ENCODE measurements at regions not wholly inside any gene's neighbourhood (a gene's known extent, or its start where the extent isn't known, plus 50 kb on each side); places are given as distances from the start of the nearest gene placed in this dataset.

DNA sequence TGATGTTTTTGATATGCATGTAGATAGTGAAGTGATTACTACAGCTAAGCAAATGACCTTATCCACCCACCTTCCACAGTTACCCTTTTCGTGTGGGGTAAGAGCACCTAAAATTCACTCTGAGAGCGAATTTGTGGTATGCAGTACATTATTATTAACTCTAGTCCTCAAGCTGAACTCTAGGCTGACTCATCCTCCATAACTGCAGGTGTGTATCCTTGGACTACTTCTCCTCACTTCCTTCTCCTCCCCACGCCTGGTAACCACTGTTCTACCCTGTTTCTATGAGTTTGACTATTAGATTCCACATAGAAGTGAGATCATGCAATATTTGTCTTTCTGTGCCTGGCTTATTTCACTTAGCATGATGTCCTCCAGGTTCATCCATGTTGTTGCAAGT lies 484.6 kb downstream of the GATA3 start:
- TF ChIP-seq, protein P1, sequence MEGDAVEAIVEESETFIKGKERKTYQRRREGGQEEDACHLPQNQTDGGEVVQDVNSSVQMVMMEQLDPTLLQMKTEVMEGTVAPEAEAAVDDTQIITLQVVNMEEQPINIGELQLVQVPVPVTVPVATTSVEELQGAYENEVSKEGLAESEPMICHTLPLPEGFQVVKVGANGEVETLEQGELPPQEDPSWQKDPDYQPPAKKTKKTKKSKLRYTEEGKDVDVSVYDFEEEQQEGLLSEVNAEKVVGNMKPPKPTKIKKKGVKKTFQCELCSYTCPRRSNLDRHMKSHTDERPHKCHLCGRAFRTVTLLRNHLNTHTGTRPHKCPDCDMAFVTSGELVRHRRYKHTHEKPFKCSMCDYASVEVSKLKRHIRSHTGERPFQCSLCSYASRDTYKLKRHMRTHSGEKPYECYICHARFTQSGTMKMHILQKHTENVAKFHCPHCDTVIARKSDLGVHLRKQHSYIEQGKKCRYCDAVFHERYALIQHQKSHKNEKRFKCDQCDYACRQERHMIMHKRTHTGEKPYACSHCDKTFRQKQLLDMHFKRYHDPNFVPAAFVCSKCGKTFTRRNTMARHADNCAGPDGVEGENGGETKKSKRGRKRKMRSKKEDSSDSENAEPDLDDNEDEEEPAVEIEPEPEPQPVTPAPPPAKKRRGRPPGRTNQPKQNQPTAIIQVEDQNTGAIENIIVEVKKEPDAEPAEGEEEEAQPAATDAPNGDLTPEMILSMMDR (IDR thresholded peaks at IDR 0.05), result no peak
- no peak for TF ChIP-seq POLR2A (IDR thresholded peaks at IDR 0.05)
